ENCODE measurements at regions not wholly inside any gene's neighbourhood (a gene's known extent, or its start where the extent isn't known, plus 50 kb on each side); places are given as distances from the start of the nearest gene placed in this dataset.
"Not testable (repeated sequence)": the region's sequence is repeated elsewhere in the genome, so short reads cannot be mapped to it uniquely, and the experiment has no call there.

- DNase-seq (ENCODE audit: low spot score in 2 of 2) = peak in 1 of 2 donors; percentile 18
- TF ChIP-seq, protein P1, sequence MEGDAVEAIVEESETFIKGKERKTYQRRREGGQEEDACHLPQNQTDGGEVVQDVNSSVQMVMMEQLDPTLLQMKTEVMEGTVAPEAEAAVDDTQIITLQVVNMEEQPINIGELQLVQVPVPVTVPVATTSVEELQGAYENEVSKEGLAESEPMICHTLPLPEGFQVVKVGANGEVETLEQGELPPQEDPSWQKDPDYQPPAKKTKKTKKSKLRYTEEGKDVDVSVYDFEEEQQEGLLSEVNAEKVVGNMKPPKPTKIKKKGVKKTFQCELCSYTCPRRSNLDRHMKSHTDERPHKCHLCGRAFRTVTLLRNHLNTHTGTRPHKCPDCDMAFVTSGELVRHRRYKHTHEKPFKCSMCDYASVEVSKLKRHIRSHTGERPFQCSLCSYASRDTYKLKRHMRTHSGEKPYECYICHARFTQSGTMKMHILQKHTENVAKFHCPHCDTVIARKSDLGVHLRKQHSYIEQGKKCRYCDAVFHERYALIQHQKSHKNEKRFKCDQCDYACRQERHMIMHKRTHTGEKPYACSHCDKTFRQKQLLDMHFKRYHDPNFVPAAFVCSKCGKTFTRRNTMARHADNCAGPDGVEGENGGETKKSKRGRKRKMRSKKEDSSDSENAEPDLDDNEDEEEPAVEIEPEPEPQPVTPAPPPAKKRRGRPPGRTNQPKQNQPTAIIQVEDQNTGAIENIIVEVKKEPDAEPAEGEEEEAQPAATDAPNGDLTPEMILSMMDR (IDR thresholded peaks at IDR 0.05) = no peak
- no peak for TF ChIP-seq POLR2A (IDR thresholded peaks at IDR 0.05)
- H3K4me3 ChIP-seq (ENCODE audit: low read depth, poor library complexity, severe bottlenecking) = no peak overlapping the region
- WGBS, 2 donors = 68 to 76% methylated on average over 6 of the region's 6 CpGs
- intact Hi-C loops (cut with DNase I; ENCODE audit: low total_unique reads) = no loop called here
Observed at GRCh38 chr5:90096415-90097081, 313.0 kb downstream of the CETN3 start.

- WGBS, 2 donors = 51 to 64% methylated on average over 3 of the region's 3 CpGs
- TF ChIP-seq, protein P1 (IDR thresholded peaks at IDR 0.05) = no peak
- TF ChIP-seq POLR2A (IDR thresholded peaks at IDR 0.05) = no peak
- intact Hi-C loops (cut with DNase I; ENCODE audit: low total_unique reads) = no loop called here
- H3K4me3 ChIP-seq (ENCODE audit: low read depth, poor library complexity, severe bottlenecking) = no peak overlapping the region
- no peak for DNase-seq (ENCODE audit: low spot score in 2 of 2)
Observed at GRCh38 chr5:90095292-90096060, 314.1 kb downstream of the CETN3 start.

GRCh38 chr5:90093751-90094485 is 315.6 kb downstream of the CETN3 start:
- no peak for DNase-seq (ENCODE audit: low spot score in 2 of 2)
- intact Hi-C loops (cut with DNase I; ENCODE audit: low total_unique reads) = no loop called here
- 13 to 17% methylated on average over 3 of the region's 3 CpGs for WGBS, 2 donors
- no peak overlapping the region for H3K4me3 ChIP-seq (ENCODE audit: low read depth, poor library complexity, severe bottlenecking)
- TF ChIP-seq, protein P1 (IDR thresholded peaks at IDR 0.05) = no peak
- TF ChIP-seq POLR2A (IDR thresholded peaks at IDR 0.05) = no peak

GRCh38 chr5:90092734-90093133 is 316.8 kb downstream of the CETN3 start:
- 70 to 80% methylated on average over 3 of the region's 3 CpGs for WGBS, 2 donors
- H3K4me3 ChIP-seq (ENCODE audit: low read depth, poor library complexity, severe bottlenecking) = no peak overlapping the region
- intact Hi-C loops (cut with DNase I; ENCODE audit: low total_unique reads) = no loop called here
- TF ChIP-seq, protein P1 (IDR thresholded peaks at IDR 0.05) = no peak
- no peak for TF ChIP-seq POLR2A (IDR thresholded peaks at IDR 0.05)
- no peak for DNase-seq (ENCODE audit: low spot score in 2 of 2)

DNA sequence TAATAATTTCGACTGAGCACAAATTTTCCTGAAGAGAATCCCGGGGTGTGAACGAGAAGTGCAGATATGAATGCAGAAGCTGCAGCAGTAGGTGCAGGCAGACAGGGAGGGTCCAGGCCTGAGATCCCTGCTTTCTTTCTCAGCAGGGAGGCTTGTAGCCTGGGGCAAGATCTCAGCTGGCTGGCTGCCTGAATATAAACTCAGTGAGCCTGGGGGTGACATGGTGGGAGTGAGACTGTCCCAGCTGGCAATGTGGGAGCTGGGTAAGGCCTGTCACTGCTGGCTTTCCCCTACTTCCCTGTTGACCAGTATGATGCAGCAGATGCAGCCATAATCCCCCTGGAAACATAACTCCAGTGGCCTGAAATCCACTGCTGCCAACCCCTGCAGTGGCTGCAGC is 325.2 kb downstream of the CETN3 start:
- WGBS, 2 donors = 85 to 90% methylated on average over 3 of the region's 3 CpGs
- H3K4me3 ChIP-seq (ENCODE audit: low read depth, poor library complexity, severe bottlenecking) = no peak overlapping the region
- DNase-seq (ENCODE audit: low spot score in 2 of 2) = no peak
- intact Hi-C loops (cut with DNase I; ENCODE audit: low total_unique reads) = no loop called here
- TF ChIP-seq, protein P1 (IDR thresholded peaks at IDR 0.05) = no peak
- TF ChIP-seq POLR2A (IDR thresholded peaks at IDR 0.05) = no peak

- intact Hi-C loops (cut with DNase I; ENCODE audit: low total_unique reads) = not testable (repeated sequence)
Observed at GRCh38 chr5:90073026-90073570, 336.5 kb downstream of the CETN3 start.

More at GRCh38 chr5:90073026-90073570, 336.5 kb downstream of the CETN3 start:
- not testable (repeated sequence) for H3K4me3 ChIP-seq (ENCODE audit: low read depth, poor library complexity, severe bottlenecking); DNase-seq (ENCODE audit: low spot score in 2 of 2)
- 93 to 95% methylated on average over 22 of the region's 22 CpGs for WGBS, 2 donors
